Loucy (cell line): ENCODE measurements at regions not wholly inside any gene's neighbourhood (a gene's known extent, or its start where the extent isn't known, plus 50 kb on each side); places are given as distances from the start of the nearest gene placed in this dataset.

Experiments
- H2AFZ ChIP-seq: fragments of 200-600 bp; sonication (generic); 2 replicates; pipeline ENCODE4 v1.6.0; 2016; ENCODE audit warnings: antibody characterized with exemption, mild to moderate bottlenecking, low read length, moderate library complexity
- H3F3A ChIP-seq: fragments of 200-600 bp; 2 replicates; pipeline ENCODE4 v1.6.0; 2016; ENCODE audit warnings: antibody characterized with exemption, low read depth, mild to moderate bottlenecking
- H3K27me3 ChIP-seq: fragments of 200-600 bp; sonication (generic); 2 replicates; pipeline ENCODE4 v1.6.1; 2014; ENCODE audit warnings: low read length, mild to moderate bottlenecking; ENCODE audit not compliant: insufficient read depth, poor library complexity, severe bottlenecking
- H3K36me3 ChIP-seq: fragments of 200-600 bp; sonication (generic); 2 replicates; pipeline ENCODE4 v1.6.1; 2016; ENCODE audit warnings: low read length; ENCODE audit not compliant: insufficient read depth
- H3K4me1 ChIP-seq: fragments of 200-600 bp; sonication (generic); 2 replicates; pipeline ENCODE4 v1.5.1; 2014; ENCODE audit warnings: low read length, mild to moderate bottlenecking; ENCODE audit not compliant: insufficient read depth, poor library complexity, severe bottlenecking
- H3K4me2 ChIP-seq: fragments of 200-600 bp; sonication (generic); 2 replicates; pipeline ENCODE4 v1.6.0; 2014; ENCODE audit warnings: antibody characterized with exemption, low read length, low read depth, mild to moderate bottlenecking; ENCODE audit not compliant: poor library complexity, severe bottlenecking
- H3K4me3 ChIP-seq: fragments of 200-600 bp; sonication (generic); 2 replicates; pipeline ENCODE4 v1.5.1; 2014; ENCODE audit warnings: low read length, mild to moderate bottlenecking, mixed read lengths; ENCODE audit not compliant: poor library complexity, severe bottlenecking
- H3K79me2 ChIP-seq: fragments of 200-600 bp; sonication (generic); 2 replicates; pipeline ENCODE4 v1.6.1; 2014; ENCODE audit warnings: low read length; ENCODE audit not compliant: insufficient read depth
- H3K9ac ChIP-seq: fragments of 200-600 bp; sonication (generic); 2 replicates; pipeline ENCODE4 v1.6.0; 2014; ENCODE audit warnings: mild to moderate bottlenecking, low read depth, low read length, moderate library complexity; ENCODE audit not compliant: poor library complexity, severe bottlenecking
- H3K9me2 ChIP-seq: fragments of 200-600 bp; sonication (generic); replicated peaks from 2 replicates; pipeline ENCODE4 v1.6.1; 2016; ENCODE audit warnings: low read depth, low read length, mixed read lengths
- H3K9me3 ChIP-seq: fragments of 200-600 bp; sonication (generic); 2 replicates; pipeline ENCODE4 v1.6.1; 2014; ENCODE audit warnings: mild to moderate bottlenecking, antibody characterized with exemption, low read length, low read depth; ENCODE audit not compliant: insufficient read depth
- H4K20me1 ChIP-seq: fragments of 200-600 bp; sonication (generic); 2 replicates; pipeline ENCODE4 v1.6.0; 2014; ENCODE audit warnings: antibody characterized with exemption, low read length, mild to moderate bottlenecking; ENCODE audit not compliant: insufficient read depth, poor library complexity, severe bottlenecking
- EZH2phosphoT487 ChIP-seq: fragments of 200-600 bp; IDR thresholded peaks from 2 replicates; pipeline ENCODE4 v1.6.1; 2018; ENCODE audit warnings: antibody characterized with exemption, mild to moderate bottlenecking, moderate library complexity, borderline replicate concordance
- TF ChIP-seq, protein P1 (sequence below): fragments of 200-600 bp; sonication (generic); conservative IDR thresholded peaks from 2 replicates; pipeline ENCODE4 v1.5.1; 2014; ENCODE audit warnings: mild to moderate bottlenecking, antibody characterized with exemption, low read length

DNA sequence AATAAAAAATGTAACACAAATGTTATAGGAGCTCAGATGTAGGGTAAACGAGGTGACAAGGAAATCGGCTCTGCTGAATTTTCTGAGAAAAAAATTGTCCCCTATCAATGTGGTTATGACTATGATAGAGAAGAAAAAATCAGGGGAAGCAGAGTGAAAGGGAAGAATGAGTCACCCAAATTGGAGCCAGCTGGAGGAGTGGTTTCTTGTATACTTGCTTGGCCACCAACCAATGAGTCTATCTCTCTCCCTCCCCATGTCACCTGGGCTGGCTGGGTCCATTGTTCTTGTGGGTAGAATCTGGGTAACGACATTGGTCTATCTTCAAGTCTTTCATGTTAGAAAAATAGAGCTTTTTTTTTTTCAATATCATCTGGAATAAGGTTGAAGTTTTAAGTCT lies 196.6 kb upstream of the FLRT2 start:
- Histone ChIP-seq H3K9me3 (no peaks in the 10 kb centered on the region), H2AFZ (no peak overlapping the region), H3K4me1 (peaks cover 29% of the 10 kb centered on the region), H3K4me3 (peak overlapping the region; percentile 40), H4K20me1 (no peaks in the 10 kb centered on the region), H3K9me2 (no peaks in the 10 kb centered on the region), H3K4me2 (peak overlapping the region; percentile 48), H3K9ac (no peak overlapping the region), H3K27me3 (no peaks in the 10 kb centered on the region), H3F3A (0 out of 2 replicates have a peak, but pooled peaks cover 2% of the 10 kb centered on the region), H3K36me3 (no peaks in the 10 kb centered on the region), H3K79me2 (no peaks in the 10 kb centered on the region)
- TF ChIP-seq EZH2phosphoT487 = no peak
- TF ChIP-seq, protein P1, sequence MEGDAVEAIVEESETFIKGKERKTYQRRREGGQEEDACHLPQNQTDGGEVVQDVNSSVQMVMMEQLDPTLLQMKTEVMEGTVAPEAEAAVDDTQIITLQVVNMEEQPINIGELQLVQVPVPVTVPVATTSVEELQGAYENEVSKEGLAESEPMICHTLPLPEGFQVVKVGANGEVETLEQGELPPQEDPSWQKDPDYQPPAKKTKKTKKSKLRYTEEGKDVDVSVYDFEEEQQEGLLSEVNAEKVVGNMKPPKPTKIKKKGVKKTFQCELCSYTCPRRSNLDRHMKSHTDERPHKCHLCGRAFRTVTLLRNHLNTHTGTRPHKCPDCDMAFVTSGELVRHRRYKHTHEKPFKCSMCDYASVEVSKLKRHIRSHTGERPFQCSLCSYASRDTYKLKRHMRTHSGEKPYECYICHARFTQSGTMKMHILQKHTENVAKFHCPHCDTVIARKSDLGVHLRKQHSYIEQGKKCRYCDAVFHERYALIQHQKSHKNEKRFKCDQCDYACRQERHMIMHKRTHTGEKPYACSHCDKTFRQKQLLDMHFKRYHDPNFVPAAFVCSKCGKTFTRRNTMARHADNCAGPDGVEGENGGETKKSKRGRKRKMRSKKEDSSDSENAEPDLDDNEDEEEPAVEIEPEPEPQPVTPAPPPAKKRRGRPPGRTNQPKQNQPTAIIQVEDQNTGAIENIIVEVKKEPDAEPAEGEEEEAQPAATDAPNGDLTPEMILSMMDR = no peak

DNA sequence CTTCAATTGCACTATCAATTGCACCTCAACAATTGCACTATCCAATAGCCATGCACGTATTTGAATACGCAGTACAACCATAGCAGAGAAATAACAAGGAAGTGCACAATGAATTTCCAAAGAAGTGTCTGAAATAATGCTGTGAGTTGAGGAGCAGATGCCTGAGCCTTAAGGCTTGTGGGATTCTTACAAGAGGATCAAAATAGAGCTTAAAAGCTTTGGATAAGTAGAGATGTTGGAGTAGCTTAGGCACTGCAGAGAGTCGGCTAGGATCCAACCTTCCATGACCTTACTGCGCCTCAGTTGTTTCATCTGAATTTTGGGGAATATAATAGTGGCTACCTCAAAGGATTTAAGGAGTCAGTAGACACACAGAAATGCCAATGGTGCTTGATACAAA lies 196.1 kb upstream of the FLRT2 start:
- Histone ChIP-seq H3K27me3 (no peaks in the 10 kb centered on the region), H3K79me2 (no peaks in the 10 kb centered on the region), H3K9me2 (no peaks in the 10 kb centered on the region), H3K9me3 (no peaks in the 10 kb centered on the region), H3K9ac (no peak overlapping the region), H3K4me3 (peak overlapping the region; percentile 2), H3K4me1 (peaks cover 29% of the 10 kb centered on the region), H3K4me2 (no peak overlapping the region), H3F3A (0 out of 2 replicates have a peak, but pooled peaks cover 2% of the 10 kb centered on the region), H2AFZ (no peak overlapping the region), H3K36me3 (no peaks in the 10 kb centered on the region), H4K20me1 (no peaks in the 10 kb centered on the region)
- TF ChIP-seq, protein P1 = no peak
- no peak for TF ChIP-seq EZH2phosphoT487

DNA sequence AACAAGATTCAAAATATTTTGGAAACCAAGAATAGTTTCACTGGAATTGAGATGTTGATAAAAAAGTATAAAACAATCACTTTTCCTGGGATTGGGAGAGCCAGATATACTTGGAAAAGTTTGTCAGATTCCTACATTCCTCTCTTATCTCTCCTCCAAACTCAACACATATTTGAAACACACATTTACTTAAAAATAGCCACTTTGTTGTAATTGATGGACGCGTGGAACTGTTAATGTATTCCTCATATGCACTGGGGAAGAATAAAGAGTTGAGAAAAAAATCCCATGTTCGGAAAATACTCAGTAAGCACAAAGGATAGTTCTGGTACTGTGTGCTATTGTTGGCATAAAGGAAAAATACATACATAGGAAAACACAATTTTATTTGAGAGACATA lies 195.6 kb upstream of the FLRT2 start:
- Histone ChIP-seq H3K9me3 (no peaks in the 10 kb centered on the region), H3K4me2 (no peak overlapping the region), H3K4me3 (no peak overlapping the region), H4K20me1 (no peaks in the 10 kb centered on the region), H3K79me2 (no peaks in the 10 kb centered on the region), H3F3A (0 out of 2 replicates have a peak, but pooled peaks cover 2% of the 10 kb centered on the region), H2AFZ (no peak overlapping the region), H3K9ac (no peak overlapping the region), H3K9me2 (no peaks in the 10 kb centered on the region), H3K4me1 (peaks cover 29% of the 10 kb centered on the region), H3K36me3 (no peaks in the 10 kb centered on the region), H3K27me3 (no peaks in the 10 kb centered on the region)
- TF ChIP-seq, protein P1 = no peak
- TF ChIP-seq EZH2phosphoT487 = no peak
